ENCODE measurements at regions not wholly inside any gene's neighbourhood (a gene's known extent, or its start where the extent isn't known, plus 50 kb on each side); places are given as distances from the start of the nearest gene placed in this dataset.

- H3K4me1 ChIP-seq: no peaks in the 10 kb centered on the region
- 88 to 93% methylated on average over 4 of the region's 4 CpGs for WGBS, 2 donors
- intact Hi-C loops (cut with DNase I): no loop called here
- H3K4me3 ChIP-seq: no peak overlapping the region
- H3K27ac ChIP-seq: no peak overlapping the region
- no peaks in the 10 kb centered on the region for H3K27me3 ChIP-seq
- no peak for TF ChIP-seq POLR2A (IDR thresholded peaks at IDR 0.05)
- no peak for TF ChIP-seq CTCF (IDR thresholded peaks at IDR 0.05)
- TF ChIP-seq POLR2AphosphoS5 (IDR thresholded peaks at IDR 0.05): no peak
- no peak for TF ChIP-seq EP300 (IDR thresholded peaks at IDR 0.05)
- no peak for DNase-seq
- no peaks in the 10 kb centered on the region for H3K36me3 ChIP-seq
- no peaks in the 10 kb centered on the region for H3K9me3 ChIP-seq
Measured at GRCh38 chr22:22709719-22710445, 65.5 kb downstream of the GGTLC2 start.

DNA sequence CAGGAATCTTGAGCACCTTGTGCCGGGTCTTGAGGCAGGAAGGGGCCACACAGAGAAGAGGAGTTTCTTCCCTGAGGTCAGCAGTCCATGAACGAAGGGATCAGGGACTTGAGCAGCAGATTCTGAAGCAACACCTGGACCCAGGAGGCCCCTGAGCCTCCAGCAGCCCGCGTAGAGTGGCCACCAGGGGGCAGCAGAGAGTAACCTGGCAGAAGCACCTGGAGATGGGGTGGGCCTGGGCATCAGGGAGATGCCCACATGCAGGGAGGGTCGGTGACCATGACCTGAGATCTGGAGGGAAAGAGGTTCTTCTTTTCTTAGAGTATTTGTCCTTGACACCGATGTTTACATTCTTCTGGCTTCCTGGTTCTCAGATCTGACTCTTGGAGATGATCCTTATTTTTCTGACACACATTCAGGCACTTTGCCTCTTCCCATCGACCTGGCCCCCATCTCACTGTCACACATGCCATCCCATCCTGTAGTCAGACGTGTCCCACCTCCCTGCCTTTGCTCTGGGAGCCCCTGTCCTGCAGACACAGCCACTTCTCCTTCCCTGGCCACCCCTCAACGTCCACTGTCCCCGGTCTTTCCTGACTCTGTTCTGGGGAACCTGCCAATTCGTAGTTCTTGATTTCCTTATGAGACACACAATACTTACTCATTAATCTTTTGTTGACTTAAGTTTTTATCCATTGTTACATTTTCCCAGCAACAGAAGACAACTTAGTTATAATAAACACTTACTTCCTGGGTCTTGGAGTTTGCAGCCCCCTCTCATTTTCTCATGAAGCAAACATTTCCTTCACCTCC, 66.5 kb downstream of the GGTLC2 start:
- DNase-seq: no peak
- Histone ChIP-seq H3K9me3 (no peaks in the 10 kb centered on the region), H3K36me3 (no peaks in the 10 kb centered on the region), H3K27me3 (no peaks in the 10 kb centered on the region), H3K27ac (no peak overlapping the region), H3K4me3 (no peak overlapping the region), H3K4me1 (no peaks in the 10 kb centered on the region)
- intact Hi-C loops (cut with DNase I): no loop called here
- 6 to 26% methylated on average over 11 of the region's 11 CpGs for WGBS, 2 donors
- TF ChIP-seq POLR2AphosphoS5 (IDR thresholded peaks at IDR 0.05) (no peak), CTCF (IDR thresholded peaks at IDR 0.05) (peak; percentile 22 to 91 (median 74))

DNA sequence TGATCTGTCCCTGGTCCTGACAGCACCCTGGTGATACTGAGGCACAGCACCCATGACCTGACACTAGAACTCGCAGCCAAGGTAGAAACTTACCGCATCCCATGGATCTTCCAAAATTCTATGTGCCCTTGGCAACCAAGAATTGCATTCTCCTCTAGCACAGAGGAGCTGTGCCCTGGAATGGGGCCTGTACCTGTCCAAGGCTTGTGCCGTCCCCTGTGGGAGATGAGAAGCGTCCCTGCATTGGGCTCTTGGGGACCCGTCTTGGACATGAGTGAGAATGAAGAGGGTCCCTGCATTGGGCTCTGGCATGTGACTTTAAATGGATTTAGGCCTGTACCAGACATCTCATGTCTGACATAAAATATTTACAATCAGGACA, 67.1 kb downstream of the GGTLC2 start:
- Histone ChIP-seq H3K36me3 (no peaks in the 10 kb centered on the region), H3K27me3 (no peaks in the 10 kb centered on the region), H3K4me1 (no peaks in the 10 kb centered on the region), H3K9me3 (no peaks in the 10 kb centered on the region), H3K27ac (no peak overlapping the region), H3K4me3 (no peak overlapping the region)
- 94 to 98% methylated on average over 5 of the region's 5 CpGs for WGBS, 2 donors
- intact Hi-C loops (cut with DNase I): no loop called here
- TF ChIP-seq POLR2A (IDR thresholded peaks at IDR 0.05) (no peak), CTCF (IDR thresholded peaks at IDR 0.05) (no peak), POLR2AphosphoS5 (IDR thresholded peaks at IDR 0.05) (no peak), EP300 (IDR thresholded peaks at IDR 0.05) (no peak)
- no peak for DNase-seq

GRCh38 chr22:22712092-22712658, 67.8 kb downstream of the GGTLC2 start:
- Histone ChIP-seq H3K27ac (no peak overlapping the region), H3K4me1 (no peaks in the 10 kb centered on the region), H3K9me3 (no peaks in the 10 kb centered on the region), H3K36me3 (no peaks in the 10 kb centered on the region), H3K27me3 (no peaks in the 10 kb centered on the region), H3K4me3 (no peak overlapping the region)
- DNase-seq: no peak
- TF ChIP-seq CTCF (IDR thresholded peaks at IDR 0.05): no peak
- no peak for TF ChIP-seq POLR2A (IDR thresholded peaks at IDR 0.05)
- no peak for TF ChIP-seq EP300 (IDR thresholded peaks at IDR 0.05)
- no peak for TF ChIP-seq POLR2AphosphoS5 (IDR thresholded peaks at IDR 0.05)
- WGBS, 2 donors: 77 to 83% methylated on average over 6 of the region's 6 CpGs
- intact Hi-C loops (cut with DNase I): no loop called here

All from sigmoid colon (tissue), 6 donors.